NCI-H1092 treated with DMSO at 0.1 percent for 48 hours (cell line): ENCODE measurements at regions not wholly inside any gene's neighbourhood (a gene's known extent, or its start where the extent isn't known, plus 50 kb on each side); places are given as distances from the start of the nearest gene placed in this dataset.
A peak's percentile ranks its signal among the peaks of the same experiment; 100 is the strongest.
"Not testable (repeated sequence)": the region's sequence is repeated elsewhere in the genome, so short reads cannot be mapped to it uniquely, and the experiment has no call there.

ENCODE experiments used
- DNase-seq: peaks from one replicate; lab custom pipeline; 2025; lab: John Stamatoyannopoulos, UW

GRCh38 chr2:156778916-156779315 lies 342.7 kb downstream of the GPD2 start:
- no peak for DNase-seq

DNA sequence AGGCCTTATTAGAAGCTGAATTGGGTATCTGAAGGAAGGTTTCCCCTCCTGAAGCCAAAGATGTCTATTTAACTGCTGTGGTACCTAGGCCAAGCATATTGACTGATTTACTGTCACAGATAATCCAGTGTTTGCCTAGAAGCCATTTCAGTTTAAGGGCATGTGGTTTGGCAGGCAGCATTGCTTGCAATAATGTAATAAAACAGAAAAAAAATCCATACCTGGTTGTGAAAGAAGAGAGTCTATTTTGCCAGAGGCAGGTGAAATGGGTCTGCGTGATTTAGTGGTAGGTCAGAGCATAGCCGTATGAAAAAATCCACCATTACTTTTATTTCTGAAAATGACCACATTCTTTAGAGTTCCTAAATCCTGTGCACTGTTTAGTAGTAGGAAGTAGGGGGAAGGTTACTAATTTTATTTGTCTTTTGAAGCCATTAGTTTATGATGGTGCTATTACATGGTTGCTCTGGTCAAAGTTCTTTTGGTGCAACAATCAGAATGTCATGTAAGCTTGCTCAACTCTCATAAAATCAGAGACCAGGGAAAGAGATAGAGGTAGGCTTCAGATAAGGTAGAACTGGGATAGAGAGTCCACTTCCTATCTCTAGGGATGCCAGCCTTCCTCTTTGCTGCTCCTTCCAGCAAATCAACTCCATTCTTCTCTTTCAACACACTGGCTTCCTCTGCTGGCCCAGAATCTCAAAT lies 343.4 kb downstream of the GPD2 start:
- DNase-seq, result no peak

DNA sequence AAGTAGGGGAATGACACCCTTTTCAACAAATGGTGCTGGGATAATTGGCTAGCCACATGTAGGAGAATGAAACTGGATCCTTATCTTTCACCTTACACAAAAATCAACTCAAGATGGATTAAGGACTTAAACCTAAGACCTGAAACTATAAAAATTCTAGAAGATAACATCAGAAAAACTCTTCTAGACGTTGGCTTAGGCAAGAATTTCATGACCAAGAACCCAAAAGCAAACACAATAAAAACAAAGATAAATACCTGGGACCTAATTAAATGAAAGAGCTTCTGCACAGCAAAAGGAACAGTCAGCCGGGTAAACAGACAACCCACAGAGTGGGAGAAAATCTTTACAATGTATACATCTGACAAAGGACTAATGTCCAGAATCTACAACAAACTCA lies 345.5 kb downstream of the GPD2 start:
- DNase-seq, result not testable (repeated sequence)

GRCh38 chr2:156784020-156784701 lies 348.0 kb downstream of the GPD2 start:
- DNase-seq, result peak; percentile 63

DNA sequence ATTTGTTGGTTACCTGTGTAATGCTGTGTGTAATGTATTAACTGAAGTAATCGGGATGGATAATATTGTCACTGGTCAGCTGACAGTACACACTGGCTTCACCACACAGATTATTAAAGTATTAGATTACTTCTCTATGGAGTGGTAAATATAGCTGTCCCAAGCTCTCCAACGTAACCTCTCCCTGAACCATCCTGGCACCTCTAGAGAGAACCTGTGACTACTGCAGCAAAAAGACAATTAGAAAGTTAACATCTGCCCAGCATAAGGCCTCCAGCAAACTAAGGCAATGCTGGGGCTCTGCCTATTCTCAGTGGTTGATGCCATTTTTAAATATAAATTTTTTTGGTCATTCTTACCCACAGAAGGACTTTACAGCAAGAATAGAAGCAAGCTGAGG lies 351.3 kb downstream of the GPD2 start:
- no peak for DNase-seq

DNA sequence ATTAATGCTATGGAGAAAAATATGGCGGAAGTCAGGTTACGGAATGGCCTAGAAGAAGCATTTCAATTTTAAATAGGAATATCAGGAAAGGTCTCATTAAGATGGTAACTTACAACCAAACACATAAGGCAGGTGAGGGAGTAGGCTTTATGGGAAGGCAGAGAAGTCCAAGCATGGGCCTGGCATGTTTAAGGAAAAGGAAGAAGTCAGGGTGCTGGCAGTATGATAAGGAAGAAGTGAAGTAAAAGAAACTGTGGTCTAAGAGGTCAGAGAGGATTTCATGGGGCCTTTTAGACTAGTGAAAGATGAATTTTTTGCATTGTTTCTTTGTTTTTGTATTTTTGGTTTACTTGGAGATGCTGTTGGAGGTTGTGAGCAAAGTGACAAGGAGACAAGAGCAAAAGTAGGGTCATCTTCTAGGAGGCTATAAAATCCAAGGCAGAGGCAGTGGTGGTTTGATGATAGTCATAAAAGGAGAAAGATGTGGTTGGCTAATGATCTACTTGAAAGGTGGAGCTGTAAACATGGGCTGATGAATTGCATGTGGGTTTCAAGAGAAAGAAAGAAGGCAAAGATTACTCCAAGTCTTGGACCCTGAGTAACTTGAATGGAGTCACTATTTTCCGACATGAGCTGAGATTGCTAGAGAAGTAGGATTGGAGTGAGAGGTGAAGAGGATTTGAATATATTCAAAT lies 354.3 kb downstream of the GPD2 start:
- no peak for DNase-seq

DNA sequence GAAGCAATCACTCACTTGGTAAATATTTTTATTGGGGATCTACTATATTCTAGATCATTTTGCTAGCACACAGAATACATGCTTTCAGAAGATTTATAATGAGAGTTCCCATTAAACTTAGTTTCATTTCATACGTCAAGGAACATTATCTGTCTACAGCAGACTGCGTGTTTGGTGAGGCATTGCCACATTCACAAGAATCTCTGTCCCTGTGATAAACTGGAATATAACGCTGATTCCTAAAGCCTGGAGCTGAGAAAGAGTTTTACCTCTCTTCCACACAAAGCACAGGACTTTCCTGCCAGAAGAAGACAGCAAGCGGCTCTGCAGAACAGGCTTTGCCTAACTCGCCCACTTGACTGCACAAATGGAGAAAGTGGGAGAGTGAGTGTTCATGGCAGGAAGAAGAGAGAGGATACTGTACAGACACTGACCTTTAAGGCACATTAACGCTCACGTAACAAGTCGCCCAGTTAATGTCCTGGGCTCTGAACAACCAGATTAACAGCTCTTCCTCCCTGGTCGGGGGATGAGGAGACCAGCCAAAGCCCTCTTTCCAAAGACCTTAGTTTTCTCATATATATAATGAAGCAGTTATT lies 356.2 kb downstream of the GPD2 start:
- no peak for DNase-seq

GRCh38 chr2:156797832-156798231 lies 361.7 kb downstream of the GPD2 start:
- no peak for DNase-seq

GRCh38 chr2:156800065-156800653 lies 364.0 kb downstream of the GPD2 start:
- DNase-seq, result peak; percentile 57

DNA sequence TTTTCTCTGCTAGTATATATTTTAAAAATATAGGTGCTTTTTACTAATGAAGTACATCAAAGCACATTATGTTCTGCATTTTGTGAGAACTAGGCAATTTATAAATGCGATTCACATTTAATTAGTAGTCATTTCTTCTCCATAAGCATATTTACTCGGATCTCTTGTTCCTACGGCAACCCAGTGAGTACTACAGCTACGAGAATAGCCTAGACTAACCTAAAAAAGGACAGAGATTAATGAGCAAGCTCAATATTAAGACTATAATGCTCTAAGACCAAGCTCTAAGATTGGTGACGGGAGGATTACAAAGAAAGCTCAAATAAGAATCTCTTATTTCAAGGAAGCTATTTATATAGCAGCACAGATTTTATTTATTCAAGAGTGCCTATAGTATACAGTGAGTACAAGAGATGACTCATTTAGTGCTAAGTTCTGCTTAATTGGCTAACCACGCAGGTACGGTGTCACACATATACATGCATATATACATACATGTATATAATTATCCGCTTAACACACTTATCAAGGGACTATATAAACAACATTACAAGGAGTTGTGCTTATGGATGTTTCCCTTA lies 364.7 kb downstream of the GPD2 start:
- DNase-seq, result peak; percentile 68

- peak; percentile 83 for DNase-seq
These were observed 367.1 kb downstream of the GPD2 start for GRCh38 chr2:156803243-156803642.

DNA sequence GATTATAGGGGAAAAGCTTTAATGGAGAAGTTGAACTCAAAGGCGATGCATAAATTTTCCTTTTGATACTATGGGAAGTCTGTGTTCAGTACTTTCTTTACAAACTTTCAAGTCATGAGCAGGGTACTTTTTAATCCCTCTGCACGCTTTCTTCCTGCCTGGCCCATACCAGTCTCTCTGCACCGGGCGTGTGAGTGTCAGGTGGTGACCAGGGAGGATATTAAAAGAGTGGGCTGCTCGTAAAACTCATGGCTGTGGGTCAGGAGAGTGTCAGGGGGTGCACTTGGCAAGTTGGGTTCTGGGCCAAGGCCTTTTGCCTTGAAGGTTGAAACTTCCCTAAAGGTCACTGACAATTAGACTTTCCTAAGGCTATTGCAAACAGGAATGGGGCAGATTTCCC lies 367.8 kb downstream of the GPD2 start:
- no peak for DNase-seq

GRCh38 chr2:156810094-156810493 lies 373.9 kb downstream of the GPD2 start:
- no peak for DNase-seq

- no peak for DNase-seq
These were observed 376.3 kb downstream of the GPD2 start for GRCh38 chr2:156812496-156812895.

DNA sequence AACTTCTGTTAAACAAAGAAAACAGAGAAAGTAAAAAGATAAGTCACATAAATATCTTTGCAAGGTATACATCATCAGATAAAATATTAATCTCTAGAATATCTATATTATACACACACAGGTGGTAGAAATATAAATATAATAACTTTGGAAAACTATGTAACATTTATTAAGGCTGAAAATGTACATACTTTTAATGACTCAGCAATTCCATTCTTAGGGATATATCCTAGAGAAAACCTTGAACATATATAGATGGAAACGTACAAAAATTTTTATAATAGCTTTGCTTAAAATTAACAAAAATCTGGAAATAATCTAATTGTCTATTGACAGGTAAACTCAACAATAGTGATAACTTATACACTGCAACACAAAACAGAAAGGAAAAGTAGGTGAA lies 381.3 kb downstream of the GPD2 start:
- no peak for DNase-seq

GRCh38 chr2:156818221-156818620 lies 382.0 kb downstream of the GPD2 start:
- DNase-seq, result no peak

DNA sequence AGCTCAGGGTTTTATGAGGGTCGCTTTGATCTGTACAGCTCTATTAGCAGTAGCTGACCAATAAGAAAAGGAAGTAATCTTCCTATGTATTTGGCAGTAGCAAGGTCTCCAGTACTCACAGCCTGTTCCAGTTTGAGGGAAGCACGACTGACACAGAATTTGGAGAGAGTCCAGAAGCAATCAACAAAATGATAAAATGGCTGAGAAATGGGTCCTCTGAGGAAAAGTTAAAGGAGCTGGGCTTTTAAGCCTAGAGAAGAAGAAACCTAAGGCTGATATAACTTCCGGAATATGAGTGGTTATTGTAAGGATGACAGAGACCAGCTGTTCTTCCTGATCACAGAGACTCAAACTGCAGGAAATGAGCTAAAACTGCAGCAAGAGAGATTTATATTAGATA lies 382.8 kb downstream of the GPD2 start:
- no peak for DNase-seq

DNA sequence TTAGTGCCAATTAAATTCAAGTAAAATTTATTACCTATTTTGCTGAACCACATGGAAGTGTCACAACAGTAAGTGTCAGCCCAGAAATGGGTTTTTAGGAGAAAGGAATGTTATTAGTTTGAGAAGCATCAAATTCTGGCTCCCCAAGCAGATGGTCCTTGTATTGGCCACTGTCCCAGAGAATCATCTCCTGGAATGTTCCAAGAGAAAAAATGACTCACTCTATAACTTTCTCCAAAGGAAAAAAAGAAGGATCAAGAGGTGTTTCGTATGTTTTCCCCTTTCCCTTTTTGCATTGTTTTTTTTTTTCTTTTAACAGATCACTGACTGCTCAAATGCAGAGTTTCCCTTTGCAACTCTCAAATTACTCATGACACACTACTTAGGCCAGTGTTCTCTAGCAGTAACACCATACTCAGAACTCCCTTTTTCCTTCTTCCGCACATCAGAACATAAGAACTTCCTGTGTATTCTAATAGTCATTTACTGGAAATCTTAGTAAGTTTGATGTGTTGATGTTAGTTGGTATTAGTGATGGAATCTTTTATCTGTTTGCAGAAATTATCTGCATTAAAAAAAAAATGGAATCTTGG lies 390.3 kb downstream of the GPD2 start:
- no peak for DNase-seq

DNA sequence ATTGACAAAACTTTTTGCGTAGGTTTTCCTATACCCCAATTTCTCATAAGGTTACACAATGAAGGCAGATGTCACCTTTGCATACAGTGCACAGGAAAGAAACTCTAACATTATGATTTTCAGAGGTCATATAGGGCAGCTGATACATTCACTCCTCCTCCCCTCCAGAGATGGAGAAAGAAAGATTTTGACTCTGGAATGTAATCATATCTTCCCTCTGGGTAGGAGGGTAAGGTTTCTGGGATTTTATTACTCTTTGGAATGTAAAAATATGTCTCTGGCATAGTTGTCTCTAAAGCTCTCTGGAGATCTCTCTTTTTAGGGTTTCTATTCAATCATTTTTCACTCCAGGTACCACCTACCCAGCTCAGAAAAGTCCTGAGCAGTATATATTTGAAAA lies 398.3 kb downstream of the GPD2 start:
- DNase-seq, result no peak

GRCh38 chr2:156837635-156838370 lies 401.6 kb downstream of the GPD2 start:
- DNase-seq, result no peak

DNA sequence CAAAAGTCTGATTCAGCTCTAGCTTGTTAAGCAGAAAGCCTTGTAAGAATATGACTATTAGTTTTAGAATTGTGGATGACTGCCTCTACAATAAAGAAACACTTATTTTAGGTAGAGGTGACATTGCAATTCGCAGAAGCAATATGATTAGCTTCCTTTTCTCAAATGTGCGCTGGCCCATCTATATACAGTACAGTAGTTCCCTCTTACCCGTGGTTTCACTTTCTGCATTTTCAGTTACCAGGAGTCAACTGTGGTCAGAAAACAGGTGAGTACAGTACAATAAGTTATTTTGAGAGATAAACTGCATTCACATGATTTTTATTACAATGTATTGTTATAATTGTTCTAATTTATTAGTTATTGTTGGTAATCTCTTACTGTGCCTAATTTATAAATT lies 405.1 kb downstream of the GPD2 start:
- DNase-seq, result no peak
